HG03575 (cell line): ENCODE measurements at regions not wholly inside any gene's neighbourhood (a gene's known extent, or its start where the extent isn't known, plus 50 kb on each side); places are given as distances from the start of the nearest gene placed in this dataset.

ENCODE experiments used
- ATAC-seq: cut with Tn5 transposase; IDR thresholded peaks from one replicate; pipeline ENCODE4 v1.9.1; 2021; ENCODE audit not compliant: unreplicated experiment, insufficient number of reproducible peaks, low FRiP score; ENCODE audit errors: extremely low read depth

- ATAC-seq: no peak
These were observed 672.1 kb upstream of the FANCL start for GRCh38 chr2:58913082-58913726.

GRCh38 chr2:58911877-58912276, 670.8 kb upstream of the FANCL start:
- no peak for ATAC-seq

- ATAC-seq: no peak
These were observed 667.5 kb upstream of the FANCL start for GRCh38 chr2:58908501-58909154.

- no peak for ATAC-seq
These were observed 666.5 kb upstream of the FANCL start for GRCh38 chr2:58907644-58908043.

- ATAC-seq: no peak
These were observed 665.0 kb upstream of the FANCL start for GRCh38 chr2:58906081-58906645.

GRCh38 chr2:58904095-58904494, 663.0 kb upstream of the FANCL start:
- ATAC-seq: no peak

- ATAC-seq: no peak
These were observed 662.3 kb upstream of the FANCL start for GRCh38 chr2:58903427-58903826.

GRCh38 chr2:58900246-58901027, 659.3 kb upstream of the FANCL start:
- no peak for ATAC-seq

GRCh38 chr2:58899692-58900091, 658.6 kb upstream of the FANCL start:
- ATAC-seq: no peak

- no peak for ATAC-seq
These were observed 655.5 kb upstream of the FANCL start for GRCh38 chr2:58896638-58897037.

- ATAC-seq: no peak
These were observed 654.7 kb upstream of the FANCL start for GRCh38 chr2:58895857-58896256.

- no peak for ATAC-seq
These were observed 652.7 kb upstream of the FANCL start for GRCh38 chr2:58893656-58894351.

- ATAC-seq: no peak
These were observed 650.8 kb upstream of the FANCL start for GRCh38 chr2:58891828-58892377.

- ATAC-seq: no peak
These were observed 649.9 kb upstream of the FANCL start for GRCh38 chr2:58890865-58891525.

- no peak for ATAC-seq
These were observed 644.9 kb upstream of the FANCL start for GRCh38 chr2:58886009-58886408.

- ATAC-seq: no peak
These were observed 638.7 kb upstream of the FANCL start for GRCh38 chr2:58879834-58880233.

- no peak for ATAC-seq
These were observed 637.7 kb upstream of the FANCL start for GRCh38 chr2:58878778-58879177.

GRCh38 chr2:58876126-58876525, 635.0 kb upstream of the FANCL start:
- ATAC-seq: no peak

- ATAC-seq: no peak
These were observed 634.3 kb upstream of the FANCL start for GRCh38 chr2:58875436-58875835.
